Epidermal melanocyte (primary cell): ENCODE measurements at regions not wholly inside any gene's neighbourhood (a gene's known extent, or its start where the extent isn't known, plus 50 kb on each side); places are given as distances from the start of the nearest gene placed in this dataset.

Experiments
- DNase-seq: peaks from one replicate; pipeline ENCODE4 v3.0.0; 2011; ENCODE audit warnings: low spot score; ENCODE audit not compliant: insufficient read length

DNA sequence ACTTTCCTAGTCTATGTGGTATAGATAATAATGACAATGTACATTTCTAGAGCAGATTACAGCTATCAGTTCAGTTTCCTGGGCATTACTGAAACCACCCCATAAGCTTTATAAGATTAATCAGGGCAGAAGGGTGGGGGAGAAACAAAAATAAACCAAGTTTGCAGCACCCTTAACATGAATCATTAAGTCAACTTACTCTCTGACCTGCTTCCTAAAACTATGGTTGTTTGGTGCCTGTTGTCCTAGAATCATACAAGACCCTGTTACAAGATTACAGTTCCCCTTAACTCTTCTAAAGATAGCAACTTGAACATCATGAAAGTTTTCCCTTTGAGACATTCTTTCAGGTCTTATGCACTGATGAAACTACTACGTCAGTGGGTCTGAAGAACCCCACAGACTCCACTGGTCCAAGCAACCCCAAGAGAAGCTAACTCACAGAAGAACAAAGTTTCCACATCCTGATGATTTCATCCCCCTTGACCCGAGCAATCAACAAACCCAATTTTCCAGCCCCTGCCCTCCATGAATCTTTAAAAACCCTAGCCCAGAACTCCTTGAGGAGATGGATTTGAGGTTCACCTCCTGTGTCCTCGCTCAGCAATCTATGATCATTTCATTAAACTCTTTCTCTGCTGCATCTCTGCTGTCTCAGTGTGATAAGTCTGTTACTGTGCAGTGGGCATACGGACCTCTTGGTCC is 336.5 kb downstream of the FOXO1 start:
- DNase-seq: no peak

- DNase-seq: no peak
Measured at GRCh38 chr13:40330950-40331349, 335.5 kb downstream of the FOXO1 start.

GRCh38 chr13:40331802-40332201 is 334.6 kb downstream of the FOXO1 start:
- no peak for DNase-seq

DNA sequence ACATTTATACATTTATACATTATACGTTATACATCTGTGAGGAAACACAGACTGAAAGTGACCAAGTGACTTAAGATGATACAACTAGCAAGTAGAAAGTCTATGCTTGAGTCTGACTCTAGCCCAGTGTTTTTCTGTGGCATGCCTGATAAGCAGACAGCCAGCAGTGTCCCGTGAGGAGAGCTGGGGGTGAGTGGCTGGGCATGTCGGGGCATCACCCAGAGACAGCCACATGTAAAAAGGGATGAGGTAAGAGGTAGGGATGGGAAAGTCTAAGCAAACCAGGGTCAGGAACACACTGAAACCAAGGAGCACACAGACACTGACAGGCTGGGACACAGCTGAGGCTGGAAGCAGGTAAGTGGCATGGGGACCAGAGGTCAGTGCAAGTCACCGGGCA is 333.2 kb downstream of the FOXO1 start:
- DNase-seq: no peak

- no peak for DNase-seq
Measured at GRCh38 chr13:40334031-40334430, 332.4 kb downstream of the FOXO1 start.

DNA sequence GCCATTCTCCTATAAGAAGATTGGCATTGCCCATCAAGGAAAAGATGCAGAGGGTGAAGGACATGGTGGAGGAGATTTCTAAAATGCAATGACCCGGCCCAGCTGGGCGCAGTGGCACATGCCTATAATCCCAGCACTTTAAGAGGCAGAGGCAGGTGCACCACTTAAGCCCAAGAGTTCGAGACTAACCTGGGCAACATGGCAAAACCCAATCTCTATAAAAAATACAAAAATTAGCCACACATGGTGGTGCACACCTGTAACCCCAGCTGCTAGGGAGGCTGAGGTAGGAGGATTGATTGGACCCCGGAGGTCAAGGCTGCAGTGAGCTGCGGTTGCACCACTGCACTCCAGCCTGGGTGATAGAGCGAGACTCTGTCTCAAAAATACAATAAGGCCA is 331.8 kb downstream of the FOXO1 start:
- DNase-seq: no peak

DNA sequence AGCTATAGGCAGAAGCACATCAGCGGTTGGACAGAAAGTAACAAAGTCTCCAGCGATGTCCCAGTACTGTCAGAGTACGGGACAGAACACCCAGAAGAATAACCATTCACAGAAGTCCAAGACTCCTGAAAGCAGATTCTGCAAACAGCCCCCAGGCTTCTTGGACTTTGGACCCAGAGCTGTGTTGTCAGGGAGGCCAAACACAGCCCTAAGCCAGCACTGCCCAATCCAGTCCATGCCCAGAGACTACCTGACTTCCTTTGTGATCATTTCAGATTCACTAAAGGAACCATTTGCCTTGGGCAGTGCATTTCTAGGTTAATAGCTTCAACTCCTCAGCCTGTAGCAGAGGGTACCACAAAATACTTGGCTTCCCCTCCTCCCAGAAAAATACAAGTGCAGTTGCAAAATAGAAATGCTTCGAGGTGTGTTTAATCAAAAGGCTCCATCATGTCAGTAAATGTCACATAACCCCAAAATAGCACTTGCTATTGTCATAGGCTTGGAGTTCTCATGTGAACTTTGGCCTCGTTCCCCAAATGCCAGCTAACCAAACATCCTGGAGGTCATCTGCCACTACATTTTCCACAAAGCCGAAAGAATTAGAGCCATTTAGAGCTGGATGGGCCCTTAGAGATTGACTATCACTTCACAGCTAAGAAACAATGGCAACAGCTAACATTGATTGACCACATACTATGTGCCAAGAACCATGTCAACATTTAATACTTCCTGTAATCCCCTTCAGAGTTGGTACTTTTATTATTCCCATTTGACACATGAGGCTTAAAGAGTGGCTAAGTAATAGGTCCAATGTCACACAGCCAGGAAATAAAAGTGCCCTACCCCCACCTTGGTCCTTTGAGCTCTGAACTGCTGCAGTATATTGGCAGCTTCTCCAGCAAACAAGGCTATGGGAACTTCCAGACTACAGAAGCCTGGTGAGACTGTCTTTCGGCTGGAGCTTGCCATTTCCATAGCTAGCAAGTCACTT is 329.9 kb downstream of the FOXO1 start:
- no peak for DNase-seq

GRCh38 chr13:40337651-40338050 is 328.8 kb downstream of the FOXO1 start:
- no peak for DNase-seq

GRCh38 chr13:40338217-40338616 is 328.2 kb downstream of the FOXO1 start:
- DNase-seq: no peak

GRCh38 chr13:40340368-40341095 is 325.9 kb downstream of the FOXO1 start:
- DNase-seq: peak; percentile 50

GRCh38 chr13:40341096-40341471 is 325.4 kb downstream of the FOXO1 start:
- no peak for DNase-seq

DNA sequence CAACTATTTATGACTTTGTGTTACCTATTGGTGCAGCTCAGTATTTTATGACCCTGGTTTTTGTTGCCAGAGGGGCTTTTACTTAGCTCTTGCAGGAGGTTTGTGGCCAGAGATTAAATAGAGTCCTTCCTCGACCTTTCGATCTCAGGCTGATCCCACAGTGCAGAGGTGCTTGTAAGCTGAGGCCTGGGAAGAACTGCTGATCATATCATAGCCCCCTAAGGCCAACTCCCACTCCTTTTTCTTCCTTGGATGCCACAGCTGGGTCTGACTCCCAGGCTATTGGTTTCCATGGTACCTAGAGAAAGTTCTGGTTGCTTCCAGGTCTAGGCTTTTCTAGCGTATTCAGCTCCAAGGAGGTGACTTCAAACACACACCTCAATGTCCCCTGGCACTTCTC is 324.9 kb downstream of the FOXO1 start:
- DNase-seq: no peak

GRCh38 chr13:40342461-40342860 is 324.0 kb downstream of the FOXO1 start:
- no peak for DNase-seq

DNA sequence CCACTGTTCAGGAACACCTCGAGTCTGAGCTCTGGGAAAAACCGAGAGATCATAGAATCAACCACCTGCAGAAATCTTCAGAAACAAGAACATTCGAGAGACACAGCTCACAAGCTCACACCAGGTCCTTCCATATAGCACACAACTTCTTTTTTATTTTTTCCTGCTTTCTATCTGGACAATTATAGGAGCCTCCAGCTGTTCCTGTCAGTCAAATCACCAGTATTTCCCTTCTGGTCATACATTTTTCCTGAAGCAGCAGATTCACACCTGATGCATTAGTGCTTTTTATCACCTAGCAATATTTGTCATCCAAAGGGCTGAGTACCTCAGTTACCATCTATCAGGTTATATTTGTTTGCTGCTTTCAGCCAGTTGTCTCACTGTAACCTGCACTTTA is 323.5 kb downstream of the FOXO1 start:
- DNase-seq: no peak

GRCh38 chr13:40343550-40344269 is 322.7 kb downstream of the FOXO1 start:
- DNase-seq: no peak

DNA sequence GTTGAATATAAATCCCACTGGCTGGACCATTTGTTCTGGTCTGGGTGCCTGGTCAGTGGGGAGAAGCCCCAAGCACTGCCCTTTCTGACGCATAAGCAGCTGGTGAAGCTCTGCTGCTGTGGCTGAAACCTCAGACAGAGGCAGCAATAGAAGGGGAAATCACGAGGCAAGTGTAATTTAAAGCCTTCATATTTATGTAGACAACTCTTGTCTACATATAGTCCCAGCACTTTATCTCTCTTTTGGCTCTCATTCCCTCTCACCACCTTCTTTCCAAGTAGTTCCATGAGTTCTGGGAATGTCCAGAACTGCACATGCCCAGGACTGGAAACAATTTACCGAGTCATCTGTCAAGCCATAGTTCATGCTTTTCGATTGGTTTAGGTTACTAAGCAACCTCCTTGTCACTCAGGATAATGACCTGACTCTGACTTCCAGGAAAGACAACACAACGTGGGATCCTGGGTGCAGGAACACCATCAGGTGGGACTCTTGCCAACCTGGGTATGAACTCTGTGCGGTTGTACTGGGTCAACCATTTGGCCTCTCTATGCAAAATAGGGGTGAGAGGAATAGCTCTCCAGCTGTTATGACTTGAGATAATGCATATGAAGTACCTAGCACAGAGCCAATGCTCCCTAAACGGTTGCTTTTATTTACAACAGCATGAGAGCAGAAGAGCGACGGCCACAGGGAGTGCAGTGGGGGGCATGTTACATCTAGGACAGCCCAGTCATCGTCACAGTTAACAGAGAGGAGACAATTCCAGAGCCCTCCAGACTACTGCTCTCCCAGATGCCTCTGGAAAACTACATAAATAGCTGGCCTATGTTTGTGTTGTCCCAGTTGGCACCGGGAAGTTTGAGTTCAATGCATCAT is 321.9 kb downstream of the FOXO1 start:
- no peak for DNase-seq

- DNase-seq: no peak
Measured at GRCh38 chr13:40345149-40345514, 321.3 kb downstream of the FOXO1 start.

DNA sequence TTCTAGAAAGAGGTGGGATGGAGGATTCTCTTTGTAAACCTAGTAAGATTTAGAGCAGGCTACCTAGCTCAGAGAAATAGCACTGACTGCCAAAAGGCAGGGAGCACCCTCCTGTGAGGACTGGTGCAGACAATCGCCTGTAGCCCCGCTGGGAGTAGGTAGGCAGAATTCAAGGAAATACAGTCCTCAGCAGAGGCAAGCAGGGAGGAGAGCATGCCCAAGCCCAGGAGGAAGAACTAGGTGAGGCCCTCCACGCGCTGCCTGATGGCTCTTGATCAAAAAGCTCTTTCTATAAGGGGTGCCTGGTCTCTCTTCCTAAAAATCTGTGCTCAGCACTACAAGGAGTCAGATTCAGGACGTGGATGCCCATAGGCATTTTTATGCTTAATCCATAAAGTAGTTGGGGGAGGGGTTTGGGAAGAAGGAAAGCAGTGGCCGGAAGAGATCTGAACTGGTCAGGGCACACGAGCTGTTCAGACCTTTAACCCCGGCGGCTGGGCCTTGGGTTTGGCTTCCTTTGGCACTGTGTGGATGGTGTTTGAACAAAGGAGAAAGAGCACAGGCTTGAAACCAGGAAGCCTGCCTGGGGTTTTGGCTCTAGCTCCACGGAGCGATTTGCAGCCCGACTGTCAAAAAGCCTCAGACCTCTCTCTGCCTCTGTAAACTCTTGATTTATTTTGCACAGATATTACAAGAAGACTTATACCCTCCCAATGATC is 320.6 kb downstream of the FOXO1 start:
- DNase-seq: no peak

DNA sequence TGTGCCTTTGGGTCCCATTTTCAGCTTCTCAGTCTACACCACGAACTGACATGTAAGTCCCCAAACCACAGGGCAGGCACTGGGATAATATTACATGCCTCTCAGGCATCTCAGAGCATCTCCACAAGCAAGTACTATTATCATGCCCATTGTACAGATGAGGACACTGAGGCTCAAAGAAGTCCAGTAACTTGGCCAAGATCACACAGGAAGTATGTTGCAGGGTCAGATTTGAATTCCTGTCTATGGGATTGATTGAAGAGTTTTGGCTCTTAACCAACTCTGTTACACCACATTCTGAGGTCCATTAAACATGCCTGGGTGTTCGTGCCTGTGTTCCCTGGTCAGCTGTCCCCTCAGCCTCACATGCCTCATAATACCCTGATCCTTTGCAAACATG is 319.8 kb downstream of the FOXO1 start:
- no peak for DNase-seq
